ENCODE measurements at regions not wholly inside any gene's neighbourhood (a gene's known extent, or its start where the extent isn't known, plus 50 kb on each side); places are given as distances from the start of the nearest gene placed in this dataset.

- no peak for DNase-seq
- no peak for ATAC-seq
- Histone ChIP-seq H3K4me3 (no peak overlapping the region), H3K4me1 (peaks cover 5% of the 10 kb centered on the region), H3K9me3 (no peaks in the 10 kb centered on the region), H3K36me3 (no peaks in the 10 kb centered on the region), H3K27me3 (no peaks in the 10 kb centered on the region), H3K27ac (no peak overlapping the region)
- intact Hi-C loops (cut with DNase I): no loop called here
- no peak for TF ChIP-seq CTCF (IDR thresholded peaks at IDR 0.05)
These were observed 111.4 kb downstream of the LIPG start for GRCh38 chr18:49673281-49673680.

- no peak for DNase-seq
- Histone ChIP-seq H3K4me3 (no peak overlapping the region), H3K36me3 (no peaks in the 10 kb centered on the region), H3K9me3 (no peaks in the 10 kb centered on the region), H3K4me1 (peaks cover 5% of the 10 kb centered on the region), H3K27ac (no peak overlapping the region), H3K27me3 (no peaks in the 10 kb centered on the region)
- no peak for TF ChIP-seq CTCF (IDR thresholded peaks at IDR 0.05)
- ATAC-seq: peak; percentile 74
- intact Hi-C loops (cut with DNase I): no loop called here
These were observed 111.0 kb downstream of the LIPG start for GRCh38 chr18:49672853-49673252.

GRCh38 chr18:49669403-49669802, 107.5 kb downstream of the LIPG start:
- Histone ChIP-seq H3K36me3 (no peaks in the 10 kb centered on the region), H3K27ac (no peak overlapping the region), H3K9me3 (no peaks in the 10 kb centered on the region), H3K27me3 (no peaks in the 10 kb centered on the region), H3K4me1 (peaks cover 5% of the 10 kb centered on the region), H3K4me3 (no peak overlapping the region)
- intact Hi-C loops (cut with DNase I): no loop called here
- no peak for ATAC-seq
- no peak for DNase-seq
- TF ChIP-seq CTCF (IDR thresholded peaks at IDR 0.05): no peak

GRCh38 chr18:49668574-49669275, 106.9 kb downstream of the LIPG start:
- Histone ChIP-seq H3K4me3 (no peak overlapping the region), H3K27ac (no peak overlapping the region), H3K27me3 (no peaks in the 10 kb centered on the region), H3K4me1 (peaks cover 8% of the 10 kb centered on the region), H3K9me3 (no peaks in the 10 kb centered on the region), H3K36me3 (no peaks in the 10 kb centered on the region)
- no peak for DNase-seq
- ATAC-seq: peak; percentile 20
- intact Hi-C loops (cut with DNase I): no loop called here
- TF ChIP-seq CTCF (IDR thresholded peaks at IDR 0.05): no peak

- Histone ChIP-seq H3K4me3 (no peak overlapping the region), H3K27ac (no peak overlapping the region), H3K27me3 (no peaks in the 10 kb centered on the region), H3K4me1 (peaks cover 11% of the 10 kb centered on the region), H3K9me3 (no peaks in the 10 kb centered on the region), H3K36me3 (no peaks in the 10 kb centered on the region)
- ATAC-seq (no peak), DNase-seq (no peak)
- no peak for TF ChIP-seq CTCF (IDR thresholded peaks at IDR 0.05)
- intact Hi-C loops (cut with DNase I): no loop called here
These were observed 105.6 kb downstream of the LIPG start for GRCh38 chr18:49667462-49667861.
